GM21515 (cell line): ENCODE measurements at regions not wholly inside any gene's neighbourhood (a gene's known extent, or its start where the extent isn't known, plus 50 kb on each side); places are given as distances from the start of the nearest gene placed in this dataset.

Experiments used
- ATAC-seq: cut with Tn5 transposase; IDR thresholded peaks from one replicate; pipeline ENCODE4 v1.9.1; 2021; ENCODE audit not compliant: unreplicated experiment

DNA sequence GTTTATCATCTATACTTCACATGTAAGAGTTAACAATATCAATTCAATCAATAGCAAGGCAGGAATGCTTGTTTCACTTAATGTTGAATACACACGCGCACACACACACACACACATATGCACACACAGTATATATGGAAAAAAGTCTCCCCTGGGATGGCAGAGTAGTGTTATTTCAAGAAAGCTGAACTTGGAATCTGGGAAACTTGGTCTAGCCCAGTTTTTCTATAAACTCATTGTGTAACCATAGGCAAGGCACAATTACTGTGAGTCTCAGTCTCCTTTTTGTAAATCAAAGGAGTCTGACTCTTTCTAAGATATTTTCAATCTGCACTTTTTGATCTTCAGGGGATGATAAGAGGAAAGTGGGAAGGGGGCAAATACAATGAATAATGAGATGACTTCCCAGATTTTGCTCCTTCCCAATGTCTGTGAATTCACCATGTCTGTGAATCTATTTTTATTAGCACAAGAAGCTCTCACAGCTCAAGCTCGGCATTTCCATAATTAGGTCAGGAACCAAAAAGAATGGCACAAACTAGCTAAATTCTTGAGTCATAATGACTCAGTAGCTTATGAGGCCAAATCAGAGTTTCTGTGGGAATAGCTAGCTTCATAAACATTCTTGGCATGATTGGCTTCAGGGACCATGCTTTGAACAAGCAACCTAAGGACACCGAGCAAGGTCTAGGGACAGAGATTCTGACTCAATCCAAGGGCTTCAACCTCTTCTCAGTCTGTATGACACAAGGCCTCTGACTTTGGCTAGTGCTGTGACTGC, 227.4 kb upstream of the DCBLD2 start:
- ATAC-seq = no peak

GRCh38 chr3:99128235-99128634, 226.7 kb upstream of the DCBLD2 start:
- no peak for ATAC-seq

DNA sequence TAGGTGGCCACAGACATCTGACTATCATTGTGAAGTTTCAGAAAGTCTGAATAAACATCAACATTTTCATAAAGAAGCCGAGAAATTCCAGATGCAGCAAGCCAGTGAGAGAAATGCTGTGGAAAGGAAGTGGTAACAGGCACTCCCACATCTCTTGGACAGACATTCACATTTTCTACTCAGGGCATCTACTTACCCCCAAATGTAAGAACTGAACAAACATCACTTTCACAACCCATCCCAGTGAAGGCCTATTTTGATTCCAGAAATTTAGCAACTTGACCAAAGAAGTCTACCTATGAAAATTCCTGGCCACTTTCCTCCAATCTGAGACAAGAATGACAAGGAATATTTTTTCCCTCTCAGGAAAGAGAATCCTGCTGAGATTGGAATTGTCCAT, 224.8 kb upstream of the DCBLD2 start:
- ATAC-seq = no peak

GRCh38 chr3:99119385-99119784, 217.9 kb upstream of the DCBLD2 start:
- no peak for ATAC-seq

DNA sequence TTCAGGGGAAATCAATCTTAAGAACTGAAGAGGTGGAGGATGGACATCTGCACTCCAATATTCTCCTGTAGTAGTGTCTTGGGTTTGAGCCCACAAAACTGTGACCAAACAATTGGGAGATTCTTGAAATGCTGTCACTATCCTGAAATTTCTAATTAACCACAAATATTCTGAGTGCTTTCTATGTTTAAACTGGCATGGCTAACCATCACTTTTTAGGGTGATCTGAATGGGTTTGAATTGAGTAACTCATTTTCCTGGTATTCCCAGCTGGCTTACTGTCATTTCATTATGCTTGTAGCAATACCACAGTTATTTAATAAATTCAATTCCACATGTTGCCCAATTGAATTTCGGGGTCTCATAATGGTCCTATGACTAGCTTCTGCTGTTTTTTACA, 216.9 kb upstream of the DCBLD2 start:
- no peak for ATAC-seq

DNA sequence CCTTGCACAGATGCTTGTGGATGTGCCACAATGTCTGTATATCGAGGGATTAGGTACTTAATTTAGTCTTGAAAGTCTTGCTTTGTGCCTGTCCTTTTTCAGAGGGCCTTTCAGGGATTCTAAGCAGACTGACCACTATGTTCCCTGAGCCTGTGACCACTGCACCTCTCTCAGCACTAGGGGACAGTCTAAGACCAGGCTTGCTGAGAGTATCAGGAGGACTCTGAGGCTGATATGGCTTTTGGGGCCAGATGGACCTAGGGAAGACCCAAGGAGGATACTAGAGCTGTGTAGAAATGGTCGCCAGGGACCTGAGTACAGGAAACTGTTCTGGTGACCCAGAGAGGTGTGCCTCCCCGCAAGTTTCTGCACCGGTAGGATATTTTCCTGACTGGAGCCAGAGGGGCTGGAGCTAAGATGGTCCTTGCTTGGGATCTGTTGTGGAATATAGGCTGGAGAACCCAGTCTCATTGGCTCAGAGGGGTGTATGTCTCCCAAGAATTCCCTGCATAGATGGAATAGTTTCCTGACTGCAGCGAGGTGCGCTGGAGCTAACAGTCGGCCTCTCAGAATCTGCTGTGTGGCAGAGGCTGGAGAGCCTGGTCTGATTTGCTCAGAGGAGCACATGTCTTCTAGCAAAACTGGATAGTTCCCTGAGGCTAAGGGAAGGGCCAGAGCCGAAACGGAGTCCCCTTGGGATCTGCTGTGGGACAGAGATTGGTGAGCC, 213.2 kb upstream of the DCBLD2 start:
- ATAC-seq = no peak

- ATAC-seq = no peak
Observed at GRCh38 chr3:99111235-99111634, 209.7 kb upstream of the DCBLD2 start.

GRCh38 chr3:99110401-99110800, 208.9 kb upstream of the DCBLD2 start:
- ATAC-seq = no peak

DNA sequence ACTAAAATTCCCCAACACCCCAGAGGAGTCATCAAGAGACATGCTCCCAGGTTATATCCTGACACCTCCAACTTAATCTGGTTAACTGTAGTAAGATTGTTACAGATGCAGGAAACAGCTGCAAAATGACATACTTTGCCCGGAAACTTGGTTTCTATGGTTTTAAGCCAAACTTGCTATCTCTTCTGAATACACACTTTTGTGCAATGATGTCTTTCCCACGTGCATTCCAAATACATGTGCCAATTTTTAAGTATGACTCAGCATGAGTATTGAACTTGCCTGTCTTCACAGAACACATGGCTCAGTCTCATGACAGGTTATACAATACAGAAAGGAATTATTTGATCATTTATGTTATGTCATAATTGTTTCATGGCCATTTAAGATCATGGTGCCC, 207.0 kb upstream of the DCBLD2 start:
- no peak for ATAC-seq

GRCh38 chr3:99094606-99095005, 193.1 kb upstream of the DCBLD2 start:
- no peak for ATAC-seq

GRCh38 chr3:99087277-99087676, 185.8 kb upstream of the DCBLD2 start:
- ATAC-seq = no peak

GRCh38 chr3:99084826-99085225, 183.3 kb upstream of the DCBLD2 start:
- ATAC-seq = no peak

DNA sequence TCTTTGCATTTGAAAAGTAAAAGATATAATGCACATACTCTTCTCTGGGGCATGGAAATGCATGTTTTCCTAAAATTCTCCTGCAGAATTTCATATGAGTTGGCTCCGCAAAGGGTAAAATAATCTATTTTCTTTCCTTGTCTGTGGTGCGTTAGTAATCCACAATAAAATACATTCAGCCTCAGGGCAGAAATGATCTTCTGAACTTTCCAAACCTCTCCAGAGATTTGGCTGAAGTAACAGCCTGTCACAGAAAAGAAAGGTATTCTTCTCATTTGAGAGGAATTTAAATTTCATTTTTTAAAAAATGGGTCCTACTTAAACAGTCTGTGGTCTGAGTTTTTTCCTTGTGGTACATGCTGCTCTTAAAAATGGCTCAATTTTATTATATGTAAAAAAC, 182.7 kb upstream of the DCBLD2 start:
- ATAC-seq = no peak

DNA sequence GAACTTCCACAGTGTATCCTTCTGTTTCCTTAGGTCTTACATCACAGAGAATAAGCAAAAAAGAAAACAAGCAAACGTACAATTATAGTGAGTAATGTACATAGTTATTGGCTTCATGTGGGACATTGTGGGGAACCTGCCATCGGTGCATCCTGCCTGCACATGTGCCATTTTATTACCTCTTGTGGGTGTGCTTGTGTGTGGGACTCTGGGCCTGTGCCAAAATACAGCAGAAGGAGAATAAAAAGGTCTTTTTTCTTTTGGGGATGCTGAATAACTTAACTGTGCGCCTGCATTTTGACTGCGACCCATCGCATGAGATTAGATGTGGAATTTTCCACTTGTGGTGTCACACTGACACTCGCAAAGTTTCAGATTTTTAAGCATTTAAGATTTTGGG, 169.6 kb upstream of the DCBLD2 start:
- no peak for ATAC-seq

- ATAC-seq = no peak
Observed at GRCh38 chr3:99069973-99070372, 168.5 kb upstream of the DCBLD2 start.

GRCh38 chr3:99066863-99067262, 165.4 kb upstream of the DCBLD2 start:
- no peak for ATAC-seq

- ATAC-seq = no peak
Observed at GRCh38 chr3:99049164-99049563, 147.7 kb upstream of the DCBLD2 start.

DNA sequence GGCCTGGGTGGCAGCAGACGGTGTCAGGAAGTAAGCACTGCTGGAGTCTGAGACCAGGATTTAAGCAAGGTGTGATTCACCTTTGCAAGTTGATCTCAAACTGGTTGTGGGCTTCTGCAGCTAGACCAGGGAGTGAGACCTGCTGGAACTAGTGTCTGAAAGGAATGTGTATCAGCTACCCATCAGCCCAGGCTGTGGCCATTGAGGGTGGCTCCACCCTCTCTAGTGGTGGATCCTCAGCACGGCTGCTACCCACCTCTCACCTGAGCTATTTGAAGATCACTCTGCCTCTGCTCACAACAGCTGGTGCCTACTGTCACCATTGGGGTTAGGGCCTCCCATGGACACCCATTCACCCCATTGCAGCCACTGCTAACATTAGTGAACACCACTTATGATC, 140.3 kb upstream of the DCBLD2 start:
- no peak for ATAC-seq

- ATAC-seq = no peak
Observed at GRCh38 chr3:99031778-99032177, 130.3 kb upstream of the DCBLD2 start.

GRCh38 chr3:99023590-99024192, 122.2 kb upstream of the DCBLD2 start:
- peak; percentile 88 for ATAC-seq

- no peak for ATAC-seq
Observed at GRCh38 chr3:99021466-99021865, 120.0 kb upstream of the DCBLD2 start.

GRCh38 chr3:99016452-99016851, 115.0 kb upstream of the DCBLD2 start:
- ATAC-seq = no peak
